ENCODE measurements at regions not wholly inside any gene's neighbourhood (a gene's known extent, or its start where the extent isn't known, plus 50 kb on each side); places are given as distances from the start of the nearest gene placed in this dataset.

- DNase-seq (ENCODE audit: extremely low spot score, insufficient read length, low read depth) (no peak), FAIRE-seq (no peak)
Measured at GRCh38 chr3:182465301-182466185, 327.8 kb upstream of the ATP11B start.

DNA sequence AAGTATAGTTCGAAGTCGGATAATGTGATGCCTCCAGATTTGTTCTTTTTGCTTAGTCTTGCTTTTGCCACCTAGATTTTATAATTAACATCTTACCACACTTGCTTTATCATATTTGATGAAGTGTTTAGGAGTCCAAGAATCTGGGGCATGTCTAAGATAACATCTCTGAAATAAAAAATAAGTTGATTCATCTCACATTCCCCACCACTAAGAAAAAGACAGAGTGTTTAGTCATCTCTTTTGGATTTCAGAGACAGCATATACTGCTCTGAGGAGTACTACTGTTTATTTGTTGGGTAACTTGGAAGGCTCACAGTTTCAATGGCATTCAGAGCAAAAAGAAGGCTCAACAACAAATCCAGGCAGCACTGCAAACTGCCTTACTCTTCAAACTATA lies 324.2 kb upstream of the ATP11B start:
- DNase-seq (ENCODE audit: extremely low spot score, insufficient read length, low read depth): no peak
- FAIRE-seq: no peak

DNA sequence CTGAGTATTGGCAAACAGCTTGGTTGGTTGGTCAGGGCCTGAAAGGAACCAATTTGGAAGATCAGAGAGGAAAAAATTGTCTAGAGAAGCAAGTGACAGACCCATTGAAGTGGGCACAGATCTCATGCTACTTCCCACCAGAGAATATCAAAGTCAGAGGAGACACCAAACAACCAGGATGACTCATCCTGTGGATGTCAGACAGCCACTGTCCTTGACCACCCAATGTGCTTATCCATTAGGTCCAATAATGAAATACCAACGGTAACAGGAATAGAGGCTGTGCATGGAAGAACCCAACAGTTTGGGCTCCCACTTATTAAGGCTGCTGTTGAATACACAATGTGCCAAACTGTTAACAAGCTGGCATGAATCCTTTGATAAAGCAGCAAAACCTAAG lies 323.1 kb upstream of the ATP11B start:
- no peak for FAIRE-seq
- DNase-seq (ENCODE audit: extremely low spot score, insufficient read length, low read depth): no peak

GRCh38 chr3:182473191-182473710 lies 320.1 kb upstream of the ATP11B start:
- FAIRE-seq (no peak), DNase-seq (ENCODE audit: extremely low spot score, insufficient read length, low read depth) (no peak)

- FAIRE-seq (no peak), DNase-seq (ENCODE audit: extremely low spot score, insufficient read length, low read depth) (no peak)
Measured at GRCh38 chr3:182478369-182478768, 314.9 kb upstream of the ATP11B start.

GRCh38 chr3:182479419-182480336 lies 313.6 kb upstream of the ATP11B start:
- DNase-seq (ENCODE audit: extremely low spot score, insufficient read length, low read depth) (no peak), FAIRE-seq (no peak)

- FAIRE-seq (no peak), DNase-seq (ENCODE audit: extremely low spot score, insufficient read length, low read depth) (no peak)
Measured at GRCh38 chr3:182482705-182483104, 310.6 kb upstream of the ATP11B start.

DNA sequence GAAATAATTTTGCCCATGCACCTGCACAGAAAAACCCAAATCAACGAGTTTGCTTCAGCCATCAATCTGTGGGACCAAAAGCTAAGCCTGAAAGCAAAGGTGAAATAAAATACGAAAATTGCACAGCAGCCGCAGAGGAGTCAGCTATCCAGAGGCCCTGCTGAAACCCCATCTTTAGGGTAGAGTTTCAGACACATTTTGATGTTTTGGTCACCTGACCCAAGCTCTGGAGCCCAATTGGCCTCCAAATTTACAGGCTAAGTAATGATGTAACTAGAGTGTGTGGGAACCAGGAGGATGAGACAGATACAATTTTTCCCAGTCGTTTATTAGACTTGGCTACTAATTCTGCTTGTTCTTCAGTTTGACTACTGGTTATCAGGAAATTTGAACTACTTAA lies 308.6 kb upstream of the ATP11B start:
- no peak for DNase-seq (ENCODE audit: extremely low spot score, insufficient read length, low read depth)
- no peak for FAIRE-seq

GRCh38 chr3:182485301-182485700 lies 308.0 kb upstream of the ATP11B start:
- DNase-seq (ENCODE audit: extremely low spot score, insufficient read length, low read depth) (no peak), FAIRE-seq (no peak)

DNA sequence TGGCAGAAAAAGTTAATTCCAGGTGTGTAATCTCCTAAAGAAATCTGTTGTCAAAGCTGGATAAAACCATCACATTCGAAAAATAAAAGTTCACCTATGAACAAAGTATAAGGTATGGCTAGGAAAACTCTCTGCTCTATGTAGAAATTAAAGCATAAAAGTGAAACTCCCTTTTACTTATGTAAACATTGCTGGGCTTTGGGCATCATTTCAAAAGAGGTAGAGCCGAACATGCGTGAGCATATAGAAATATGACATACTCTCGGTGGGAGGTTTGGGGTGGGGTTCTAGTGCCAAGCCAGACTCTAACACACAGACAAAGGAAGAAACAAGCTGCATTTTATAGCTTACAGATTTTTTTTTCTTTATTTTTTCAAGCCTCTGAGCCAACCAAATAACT lies 306.8 kb upstream of the ATP11B start:
- no peak for DNase-seq (ENCODE audit: extremely low spot score, insufficient read length, low read depth)
- FAIRE-seq: no peak

GRCh38 chr3:182487143-182487542 lies 306.2 kb upstream of the ATP11B start:
- FAIRE-seq: no peak
- no peak for DNase-seq (ENCODE audit: extremely low spot score, insufficient read length, low read depth)

GRCh38 chr3:182487611-182488010 lies 305.7 kb upstream of the ATP11B start:
- FAIRE-seq: no peak
- DNase-seq (ENCODE audit: extremely low spot score, insufficient read length, low read depth): no peak

GRCh38 chr3:182490596-182491491 lies 302.5 kb upstream of the ATP11B start:
- DNase-seq (ENCODE audit: extremely low spot score, insufficient read length, low read depth): no peak
- no peak for FAIRE-seq

GRCh38 chr3:182491577-182491976 lies 301.7 kb upstream of the ATP11B start:
- DNase-seq (ENCODE audit: extremely low spot score, insufficient read length, low read depth) (no peak), FAIRE-seq (no peak)

- DNase-seq (ENCODE audit: extremely low spot score, insufficient read length, low read depth) (no peak), FAIRE-seq (no peak)
Measured at GRCh38 chr3:182492536-182492935, 300.8 kb upstream of the ATP11B start.

GRCh38 chr3:182500289-182500688 lies 293.0 kb upstream of the ATP11B start:
- DNase-seq (ENCODE audit: extremely low spot score, insufficient read length, low read depth): no peak
- no peak for FAIRE-seq

- FAIRE-seq (no peak), DNase-seq (ENCODE audit: extremely low spot score, insufficient read length, low read depth) (no peak)
Measured at GRCh38 chr3:182501856-182502255, 291.4 kb upstream of the ATP11B start.

GRCh38 chr3:182503401-182503800 lies 289.9 kb upstream of the ATP11B start:
- no peak for FAIRE-seq
- DNase-seq (ENCODE audit: extremely low spot score, insufficient read length, low read depth): no peak

GRCh38 chr3:182508919-182509711 lies 284.2 kb upstream of the ATP11B start:
- no peak for DNase-seq (ENCODE audit: extremely low spot score, insufficient read length, low read depth)
- FAIRE-seq: no peak

All from GM18507 (cell line).